ENCODE measurements at regions not wholly inside any gene's neighbourhood (a gene's known extent, or its start where the extent isn't known, plus 50 kb on each side); places are given as distances from the start of the nearest gene placed in this dataset.

DNA sequence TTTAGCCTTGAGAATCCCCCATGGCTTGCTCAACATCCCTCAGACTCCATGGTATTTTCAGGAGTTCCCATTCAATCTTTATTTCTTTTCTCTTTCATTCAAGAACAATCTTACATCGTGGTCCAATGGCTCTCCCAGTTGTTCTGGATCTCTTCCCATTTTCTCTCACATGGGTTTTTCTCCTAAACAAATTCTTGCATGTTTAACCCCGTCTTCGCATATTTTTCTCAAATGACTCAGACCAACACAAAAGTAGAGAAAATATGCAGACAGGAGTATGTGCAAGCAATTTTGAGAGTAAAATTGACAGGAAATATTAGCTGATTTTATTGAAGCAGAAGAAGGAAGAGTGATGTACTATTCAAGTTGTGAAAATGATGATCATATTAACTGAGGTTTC lies 396.4 kb upstream of the TRAM1L1 start:
- DNase-seq: no peak
- TF ChIP-seq, protein P1, sequence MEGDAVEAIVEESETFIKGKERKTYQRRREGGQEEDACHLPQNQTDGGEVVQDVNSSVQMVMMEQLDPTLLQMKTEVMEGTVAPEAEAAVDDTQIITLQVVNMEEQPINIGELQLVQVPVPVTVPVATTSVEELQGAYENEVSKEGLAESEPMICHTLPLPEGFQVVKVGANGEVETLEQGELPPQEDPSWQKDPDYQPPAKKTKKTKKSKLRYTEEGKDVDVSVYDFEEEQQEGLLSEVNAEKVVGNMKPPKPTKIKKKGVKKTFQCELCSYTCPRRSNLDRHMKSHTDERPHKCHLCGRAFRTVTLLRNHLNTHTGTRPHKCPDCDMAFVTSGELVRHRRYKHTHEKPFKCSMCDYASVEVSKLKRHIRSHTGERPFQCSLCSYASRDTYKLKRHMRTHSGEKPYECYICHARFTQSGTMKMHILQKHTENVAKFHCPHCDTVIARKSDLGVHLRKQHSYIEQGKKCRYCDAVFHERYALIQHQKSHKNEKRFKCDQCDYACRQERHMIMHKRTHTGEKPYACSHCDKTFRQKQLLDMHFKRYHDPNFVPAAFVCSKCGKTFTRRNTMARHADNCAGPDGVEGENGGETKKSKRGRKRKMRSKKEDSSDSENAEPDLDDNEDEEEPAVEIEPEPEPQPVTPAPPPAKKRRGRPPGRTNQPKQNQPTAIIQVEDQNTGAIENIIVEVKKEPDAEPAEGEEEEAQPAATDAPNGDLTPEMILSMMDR (IDR thresholded peaks at IDR 0.05): no peak
- TF ChIP-seq EP300 (IDR thresholded peaks at IDR 0.05; ENCODE audit: low read depth) (no peak), POLR2A (IDR thresholded peaks at IDR 0.05) (no peak), POLR2AphosphoS5 (IDR thresholded peaks at IDR 0.05) (no peak)
- Histone ChIP-seq H3K27me3 (no peaks in the 10 kb centered on the region), H3K4me3 (no peak overlapping the region), H3K4me1 (no peaks in the 10 kb centered on the region), H3K9me3 (no peaks in the 10 kb centered on the region), H3K36me3 (no peaks in the 10 kb centered on the region), H3K27ac (no peak overlapping the region)
- in situ Hi-C loops (cut with MboI; ENCODE audit: low pct_ligation_motif_present in 1 of 4, low pct_unique_long_range_greater_than_20kb in 1 of 4, low sequenced_read_pairs in 3 of 4) (no loop called here), intact Hi-C loops (cut with DNase I; ENCODE audit: low total_unique reads) (no loop called here)
- 68 to 75% methylated on average over 3 of the region's 3 CpGs for WGBS, 2 donors (ENCODE audit: low coverage in 1 of 2)

DNA sequence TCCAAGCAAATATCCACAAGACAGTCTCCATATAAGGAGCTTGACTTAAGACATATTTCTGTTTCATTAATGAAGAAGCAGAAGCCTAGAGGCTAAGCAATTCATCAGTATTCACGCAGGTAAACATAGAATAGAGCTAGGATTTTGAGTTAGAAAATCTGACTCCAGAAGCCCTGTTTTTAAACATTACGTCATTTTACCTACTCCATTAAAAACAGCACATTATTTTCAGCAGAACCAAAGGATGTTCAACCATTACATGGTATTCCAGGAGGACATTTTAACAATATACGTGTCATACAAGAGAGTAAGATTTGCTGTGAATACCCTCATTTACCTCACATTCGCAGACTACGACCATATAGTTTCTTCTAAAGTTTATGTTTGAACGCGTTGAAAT lies 403.3 kb upstream of the TRAM1L1 start:
- H3K4me1 ChIP-seq: no peaks in the 10 kb centered on the region
- H3K9me3 ChIP-seq: no peaks in the 10 kb centered on the region
- intact Hi-C loops (cut with DNase I; ENCODE audit: low total_unique reads) (no loop called here), in situ Hi-C loops (cut with MboI; ENCODE audit: low pct_ligation_motif_present in 1 of 4, low pct_unique_long_range_greater_than_20kb in 1 of 4, low sequenced_read_pairs in 3 of 4) (no loop called here)
- no peak for TF ChIP-seq POLR2AphosphoS5 (IDR thresholded peaks at IDR 0.05)
- TF ChIP-seq, protein P1 (IDR thresholded peaks at IDR 0.05): no peak
- TF ChIP-seq EP300 (IDR thresholded peaks at IDR 0.05; ENCODE audit: low read depth): no peak
- TF ChIP-seq POLR2A (IDR thresholded peaks at IDR 0.05): no peak
- H3K4me3 ChIP-seq: no peak overlapping the region
- WGBS, 2 donors (ENCODE audit: low coverage in 1 of 2): 79 to 80% methylated on average over 7 of the region's 7 CpGs
- no peaks in the 10 kb centered on the region for H3K36me3 ChIP-seq
- H3K27ac ChIP-seq: no peak overlapping the region
- H3K27me3 ChIP-seq: no peaks in the 10 kb centered on the region
- no peak for DNase-seq

DNA sequence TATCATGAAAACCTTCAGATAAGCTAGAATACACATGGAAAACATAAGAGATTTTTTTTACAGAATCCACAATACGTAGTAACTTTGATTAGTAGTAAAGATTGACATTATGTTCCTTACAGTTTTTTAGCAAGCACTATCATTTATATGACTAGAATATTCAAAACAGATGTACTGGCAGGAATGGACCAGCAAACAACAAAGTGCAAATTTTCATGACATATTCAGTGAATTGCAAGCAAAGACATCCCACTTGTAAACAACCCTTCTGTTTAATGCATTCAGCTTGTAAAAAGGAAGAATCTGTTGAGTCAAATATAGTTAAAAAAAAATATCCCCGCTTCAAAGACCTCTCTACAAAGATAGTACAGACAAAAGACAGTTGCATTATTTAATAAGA lies 403.7 kb upstream of the TRAM1L1 start:
- in situ Hi-C loops (cut with MboI; ENCODE audit: low pct_ligation_motif_present in 1 of 4, low pct_unique_long_range_greater_than_20kb in 1 of 4, low sequenced_read_pairs in 3 of 4) (no loop called here), intact Hi-C loops (cut with DNase I; ENCODE audit: low total_unique reads) (no loop called here)
- no peaks in the 10 kb centered on the region for H3K27me3 ChIP-seq
- no peak overlapping the region for H3K27ac ChIP-seq
- no peaks in the 10 kb centered on the region for H3K36me3 ChIP-seq
- H3K4me1 ChIP-seq: no peaks in the 10 kb centered on the region
- H3K4me3 ChIP-seq: no peak overlapping the region
- TF ChIP-seq EP300 (IDR thresholded peaks at IDR 0.05; ENCODE audit: low read depth) (no peak), POLR2A (IDR thresholded peaks at IDR 0.05) (no peak), POLR2AphosphoS5 (IDR thresholded peaks at IDR 0.05) (no peak)
- TF ChIP-seq, protein P1 (IDR thresholded peaks at IDR 0.05): no peak
- H3K9me3 ChIP-seq: no peaks in the 10 kb centered on the region
- DNase-seq: no peak
- WGBS, 2 donors (ENCODE audit: low coverage in 1 of 2): 76 to 82% methylated on average over 2 of the region's 2 CpGs

GRCh38 chr4:117491516-117491915 lies 406.1 kb upstream of the TRAM1L1 start:
- intact Hi-C loops (cut with DNase I; ENCODE audit: low total_unique reads): no loop called here
- Histone ChIP-seq H3K27me3 (no peaks in the 10 kb centered on the region), H3K36me3 (no peaks in the 10 kb centered on the region), H3K4me3 (no peak overlapping the region), H3K27ac (no peak overlapping the region), H3K4me1 (no peaks in the 10 kb centered on the region), H3K9me3 (no peaks in the 10 kb centered on the region)
- no peak for DNase-seq
- 70 to 74% methylated on average over 3 of the region's 3 CpGs for WGBS, 2 donors (ENCODE audit: low coverage in 1 of 2)
- in situ Hi-C loops (cut with MboI; ENCODE audit: low pct_ligation_motif_present in 1 of 4, low pct_unique_long_range_greater_than_20kb in 1 of 4, low sequenced_read_pairs in 3 of 4): no loop called here
- TF ChIP-seq, protein P1 (IDR thresholded peaks at IDR 0.05): no peak
- TF ChIP-seq POLR2A (IDR thresholded peaks at IDR 0.05) (no peak), EP300 (IDR thresholded peaks at IDR 0.05; ENCODE audit: low read depth) (no peak), POLR2AphosphoS5 (IDR thresholded peaks at IDR 0.05) (no peak)

All from transverse colon (tissue), 4 donors.